GM18517 (cell line): ENCODE measurements at regions not wholly inside any gene's neighbourhood (a gene's known extent, or its start where the extent isn't known, plus 50 kb on each side); places are given as distances from the start of the nearest gene placed in this dataset.

Source experiments
- ATAC-seq: cut with Tn5 transposase; IDR thresholded peaks from one replicate; pipeline ENCODE4 v1.9.1; 2021; ENCODE audit warnings: mild to moderate bottlenecking, moderate library complexity; ENCODE audit not compliant: unreplicated experiment

- no peak for ATAC-seq
Measured at GRCh38 chr1:237962985-237963384, 72.3 kb upstream of the ZP4 start.

GRCh38 chr1:237961754-237962153 is 71.0 kb upstream of the ZP4 start:
- ATAC-seq, result no peak

GRCh38 chr1:237959838-237960237 is 69.1 kb upstream of the ZP4 start:
- ATAC-seq, result no peak

GRCh38 chr1:237953238-237953637 is 62.5 kb upstream of the ZP4 start:
- ATAC-seq, result no peak
